HG03571 (cell line): ENCODE measurements at regions not wholly inside any gene's neighbourhood (a gene's known extent, or its start where the extent isn't known, plus 50 kb on each side); places are given as distances from the start of the nearest gene placed in this dataset.

Source experiments
- ATAC-seq: cut with Tn5 transposase; IDR thresholded peaks from one replicate; pipeline ENCODE4 v1.9.1; 2021; ENCODE audit not compliant: unreplicated experiment

DNA sequence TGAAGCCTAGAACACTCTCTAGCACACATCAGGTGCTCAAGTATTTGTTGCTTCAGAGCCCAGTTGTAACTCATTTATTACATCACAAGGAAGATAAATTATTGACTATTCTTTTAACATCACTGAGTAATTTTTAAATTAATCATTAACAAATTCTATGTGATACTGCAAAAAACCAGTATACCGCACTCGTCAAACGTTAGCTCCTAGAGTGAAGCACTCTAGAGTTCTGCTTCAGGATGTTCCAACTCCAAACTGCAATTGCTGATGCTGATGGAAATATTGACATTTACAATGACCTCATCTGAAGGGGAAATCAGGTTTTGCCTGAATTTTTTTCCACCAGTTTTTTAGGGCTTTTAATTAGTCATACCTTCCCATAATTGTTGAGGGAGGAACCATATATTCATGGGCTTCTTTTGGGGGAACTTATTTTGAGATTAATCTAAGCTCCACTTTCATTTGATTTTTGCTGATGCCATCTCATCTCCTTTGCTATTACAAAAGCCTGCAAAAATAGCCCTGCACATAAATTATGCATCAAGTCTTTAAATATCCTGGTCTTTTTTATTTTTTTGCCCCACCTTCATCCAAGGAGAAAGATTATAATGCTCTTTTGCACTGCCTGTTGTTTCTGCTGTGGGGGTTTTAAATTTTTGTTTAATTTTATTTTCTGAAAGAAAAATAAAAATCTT lies 123.0 kb upstream of the STAC start:
- ATAC-seq: no peak

GRCh38 chr3:36258421-36258820 lies 121.9 kb upstream of the STAC start:
- ATAC-seq: no peak

DNA sequence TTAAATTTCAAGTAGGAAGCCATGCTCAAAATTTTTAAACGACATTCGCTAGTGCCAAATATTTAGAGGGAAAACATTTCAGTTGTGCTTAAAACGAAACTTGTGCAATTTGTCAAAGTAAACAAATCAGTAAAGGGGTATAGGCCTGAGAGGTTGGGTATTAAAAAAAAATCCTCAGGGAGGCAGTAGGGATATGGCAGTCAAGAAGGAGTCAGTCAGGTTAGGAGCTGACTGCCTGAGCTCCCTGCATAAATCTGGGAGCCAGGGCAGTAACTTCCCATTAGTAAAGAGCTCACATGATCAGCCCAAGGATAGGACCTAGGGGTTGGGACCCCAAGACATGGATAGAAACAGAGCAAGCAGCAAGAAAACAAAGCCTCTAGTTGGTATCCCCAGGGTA lies 120.7 kb upstream of the STAC start:
- ATAC-seq: no peak

DNA sequence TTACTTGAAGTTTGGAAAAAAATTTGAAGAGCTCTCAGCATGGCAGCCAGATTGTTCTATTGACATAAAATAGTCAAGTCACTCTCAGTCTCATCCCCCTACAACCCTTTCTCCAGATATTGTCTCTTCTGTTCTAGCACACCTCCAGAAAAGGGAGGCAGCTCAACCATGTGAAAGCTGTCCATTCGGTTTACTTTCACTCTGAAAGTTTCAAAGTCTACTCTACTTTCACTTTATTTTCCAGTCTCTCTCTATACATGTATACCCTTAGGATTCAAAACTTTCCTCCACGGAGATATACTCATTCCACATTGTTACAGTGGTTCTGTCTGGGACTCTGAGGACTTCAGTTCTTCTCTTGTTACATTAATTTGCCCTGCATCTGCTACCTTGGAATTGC lies 111.0 kb upstream of the STAC start:
- ATAC-seq: no peak

DNA sequence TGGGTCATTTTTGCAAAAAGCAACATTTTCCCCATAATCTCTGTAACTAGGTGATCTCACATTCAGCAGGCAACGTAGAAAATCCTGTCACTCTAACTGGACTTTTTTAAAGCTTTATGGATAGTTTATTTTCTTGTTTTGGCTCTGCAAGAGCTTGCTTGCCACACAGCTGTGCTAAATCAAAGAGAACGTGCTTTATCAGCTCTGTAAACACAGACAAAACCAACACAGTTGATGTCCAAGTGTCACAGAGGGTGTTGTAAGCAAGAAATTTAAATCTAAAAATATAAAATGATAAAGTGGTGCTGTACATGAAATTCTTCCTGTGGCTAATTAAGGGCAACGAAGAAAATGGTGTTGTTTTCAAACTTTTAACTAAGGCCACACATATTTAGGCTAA lies 97.5 kb upstream of the STAC start:
- ATAC-seq: no peak

DNA sequence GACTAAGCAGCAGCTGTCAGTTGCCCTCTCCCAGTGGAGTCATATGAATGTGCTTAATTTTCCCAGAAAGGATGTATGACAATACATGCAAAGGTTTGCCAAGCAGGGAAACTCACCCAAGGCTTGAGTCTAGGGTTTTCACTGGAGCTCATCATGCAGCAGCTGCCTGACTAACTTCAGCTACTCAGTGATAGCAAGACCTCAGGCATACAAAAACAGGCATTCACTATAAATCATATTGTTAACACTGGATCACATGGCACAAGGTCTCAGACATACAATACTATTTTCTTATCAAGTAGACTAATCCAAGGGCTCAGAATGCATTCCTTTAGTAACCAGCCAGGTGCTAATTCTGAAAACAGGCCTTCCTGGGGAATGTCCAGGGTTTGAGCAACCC lies 85.0 kb upstream of the STAC start:
- no peak for ATAC-seq

DNA sequence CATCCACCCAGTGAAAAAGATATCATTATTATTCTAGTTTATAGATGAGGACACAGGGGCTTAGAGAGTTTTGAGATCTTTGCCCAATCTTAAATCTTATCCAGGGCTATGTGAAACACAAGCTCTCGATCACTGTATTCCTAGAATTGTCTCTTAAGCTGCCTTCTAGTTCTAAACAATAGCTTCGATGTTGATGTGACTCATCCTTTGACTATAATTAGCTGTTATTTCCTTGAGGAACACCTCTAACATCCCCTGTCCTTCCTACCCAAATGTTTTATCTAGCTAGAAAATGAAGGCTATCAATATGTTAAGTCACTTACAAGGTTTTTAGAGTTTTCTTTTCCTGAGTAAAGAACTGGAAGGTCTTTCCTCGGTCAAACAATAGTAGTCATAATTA lies 83.1 kb upstream of the STAC start:
- ATAC-seq: no peak

- ATAC-seq: no peak
Observed at GRCh38 chr3:36298188-36298587, 82.1 kb upstream of the STAC start.

DNA sequence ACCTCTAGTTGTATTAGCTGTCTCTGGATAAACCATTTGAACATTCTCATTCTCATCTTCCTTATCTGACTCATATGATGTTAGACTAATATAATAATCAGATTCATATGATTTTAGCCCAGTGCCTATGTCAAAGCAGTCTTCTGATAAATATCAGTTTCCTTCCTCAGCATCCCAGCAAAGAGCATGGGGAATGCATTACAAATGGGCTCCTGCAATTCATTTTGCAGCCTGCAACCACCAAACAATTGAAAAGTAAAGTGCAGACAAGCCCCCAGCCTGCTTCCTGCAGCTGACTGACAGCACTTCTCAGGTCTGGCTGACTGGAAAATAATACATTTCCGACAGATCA lies 78.2 kb upstream of the STAC start:
- no peak for ATAC-seq

DNA sequence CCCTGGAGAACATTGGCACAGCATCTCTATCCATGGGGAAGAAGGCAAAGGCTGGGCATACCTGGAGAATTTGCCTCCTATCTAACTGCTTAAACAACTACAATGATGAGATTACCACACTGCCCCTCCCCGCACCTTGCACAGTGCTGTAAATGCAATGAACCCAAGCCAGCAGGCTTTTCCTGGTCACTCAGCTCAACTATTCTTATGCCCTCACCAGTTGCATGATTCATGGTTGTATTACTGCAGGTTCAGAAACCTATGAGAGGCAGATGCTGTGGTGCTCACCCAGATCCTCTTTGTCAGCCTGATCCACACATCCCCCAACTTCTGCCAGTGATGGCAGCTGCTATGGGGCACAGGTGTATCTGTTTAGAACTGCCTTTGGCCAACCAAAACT lies 77.7 kb upstream of the STAC start:
- ATAC-seq: no peak

- no peak for ATAC-seq
Observed at GRCh38 chr3:36303286-36303685, 77.0 kb upstream of the STAC start.

DNA sequence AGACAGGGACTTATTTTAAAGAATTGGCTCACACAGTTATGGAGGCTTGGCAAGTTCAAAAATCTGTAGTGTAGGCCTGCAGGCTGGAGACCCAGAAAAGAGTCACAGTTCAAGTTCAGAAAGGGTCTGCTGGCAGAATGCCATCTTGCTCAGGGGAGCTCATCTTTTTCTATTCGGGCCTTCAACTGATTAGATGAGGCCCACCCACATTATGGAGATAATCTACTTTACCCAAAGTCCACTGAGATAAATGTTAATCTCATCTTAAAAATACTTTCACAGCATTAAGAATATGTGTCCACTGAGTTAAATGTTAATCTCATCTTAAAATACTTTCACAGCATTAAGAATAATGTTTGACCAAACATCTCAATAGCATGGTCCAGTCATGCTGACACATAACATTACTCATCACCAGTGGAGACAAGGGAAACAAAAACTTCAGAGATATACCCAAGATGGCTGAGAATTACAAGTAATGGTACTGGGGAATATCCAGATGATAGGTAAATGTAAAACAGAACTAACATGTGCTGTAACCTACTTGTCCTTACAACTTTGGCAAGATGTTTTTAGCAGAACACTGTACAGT lies 74.3 kb upstream of the STAC start:
- ATAC-seq: no peak

- no peak for ATAC-seq
Observed at GRCh38 chr3:36309092-36309491, 71.2 kb upstream of the STAC start.

DNA sequence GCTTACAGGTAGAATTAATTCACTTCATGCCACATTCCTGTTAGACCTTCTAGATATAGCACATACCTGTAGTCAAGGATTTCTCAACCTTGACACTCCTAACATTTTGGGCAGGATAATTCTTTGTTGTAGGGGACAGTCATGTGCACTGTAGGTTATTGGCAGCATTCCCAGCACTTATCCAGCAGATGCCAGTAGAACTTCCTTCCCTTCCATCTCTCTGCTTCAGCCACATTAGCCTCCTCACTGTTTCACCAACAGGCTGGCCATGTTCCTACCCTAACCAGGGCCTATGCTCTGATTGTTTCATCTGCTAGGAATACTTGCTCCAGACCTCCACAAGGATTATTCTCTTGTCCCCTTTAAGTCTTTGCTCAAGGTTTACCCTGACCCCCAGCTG lies 68.0 kb upstream of the STAC start:
- no peak for ATAC-seq

GRCh38 chr3:36317915-36318314 lies 62.4 kb upstream of the STAC start:
- peak; percentile 71 for ATAC-seq

GRCh38 chr3:36318621-36319200 lies 61.6 kb upstream of the STAC start:
- no peak for ATAC-seq

DNA sequence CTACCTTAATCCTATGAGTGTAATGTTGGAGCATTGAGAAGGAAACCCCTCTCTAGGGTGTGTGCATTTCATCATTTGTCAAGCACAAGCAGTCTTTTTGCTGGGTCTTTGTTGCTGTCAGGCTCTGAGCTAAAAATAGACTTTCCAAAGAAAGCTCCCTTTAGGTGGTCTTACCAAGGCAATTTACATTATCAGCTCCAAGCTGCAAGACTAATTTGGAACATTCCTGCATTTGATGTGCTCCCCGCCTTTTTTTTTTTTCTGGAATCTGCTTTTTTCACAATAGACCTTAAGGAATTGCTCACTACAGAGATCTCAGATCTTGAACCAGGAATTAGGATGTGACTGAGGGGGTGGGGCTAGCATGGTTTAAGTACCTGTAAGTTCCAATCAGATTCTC lies 60.6 kb upstream of the STAC start:
- no peak for ATAC-seq
